ENCODE measurements at regions not wholly inside any gene's neighbourhood (a gene's known extent, or its start where the extent isn't known, plus 50 kb on each side); places are given as distances from the start of the nearest gene placed in this dataset.

- no TSS peak for BruUV-seq (replicated peaks)
- Histone ChIP-seq H3K36me3 (ENCODE audit: insufficient read depth, low read length) (no peaks in the 10 kb centered on the region), H3K27ac (ENCODE audit: low read depth, low read length, poor library complexity, severe bottlenecking) (no peak overlapping the region), H3K4me2 (ENCODE audit: low read length) (no peak overlapping the region), H3K9me3 (ENCODE audit: low read length) (no peaks in the 10 kb centered on the region), H3K79me2 (ENCODE audit: insufficient read depth, low read depth, low read length) (no peaks in the 10 kb centered on the region), H3K4me1 (ENCODE audit: insufficient read depth, low read length, poor library complexity, severe bottlenecking) (no peaks in the 10 kb centered on the region), H2AFZ (ENCODE audit: low read length) (no peak overlapping the region), H3K4me3 (ENCODE audit: low read depth, low read length, poor library complexity, severe bottlenecking) (no peak overlapping the region), H4K20me1 (ENCODE audit: insufficient read depth, low read length) (no peaks in the 10 kb centered on the region), H3K9me2 (ENCODE audit: insufficient read depth, low read length) (no peaks in the 10 kb centered on the region)
- no peak for TF ChIP-seq EZH2phosphoT487 (IDR thresholded peaks at IDR 0.05; ENCODE audit: borderline replicate concordance, low read depth, low read length)
- TF ChIP-seq, protein P1, sequence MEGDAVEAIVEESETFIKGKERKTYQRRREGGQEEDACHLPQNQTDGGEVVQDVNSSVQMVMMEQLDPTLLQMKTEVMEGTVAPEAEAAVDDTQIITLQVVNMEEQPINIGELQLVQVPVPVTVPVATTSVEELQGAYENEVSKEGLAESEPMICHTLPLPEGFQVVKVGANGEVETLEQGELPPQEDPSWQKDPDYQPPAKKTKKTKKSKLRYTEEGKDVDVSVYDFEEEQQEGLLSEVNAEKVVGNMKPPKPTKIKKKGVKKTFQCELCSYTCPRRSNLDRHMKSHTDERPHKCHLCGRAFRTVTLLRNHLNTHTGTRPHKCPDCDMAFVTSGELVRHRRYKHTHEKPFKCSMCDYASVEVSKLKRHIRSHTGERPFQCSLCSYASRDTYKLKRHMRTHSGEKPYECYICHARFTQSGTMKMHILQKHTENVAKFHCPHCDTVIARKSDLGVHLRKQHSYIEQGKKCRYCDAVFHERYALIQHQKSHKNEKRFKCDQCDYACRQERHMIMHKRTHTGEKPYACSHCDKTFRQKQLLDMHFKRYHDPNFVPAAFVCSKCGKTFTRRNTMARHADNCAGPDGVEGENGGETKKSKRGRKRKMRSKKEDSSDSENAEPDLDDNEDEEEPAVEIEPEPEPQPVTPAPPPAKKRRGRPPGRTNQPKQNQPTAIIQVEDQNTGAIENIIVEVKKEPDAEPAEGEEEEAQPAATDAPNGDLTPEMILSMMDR (conservative IDR thresholded peaks at IDR 0.05; ENCODE audit: low read length), result no peak
- CTCF ChIA-PET (ENCODE audit: unreplicated experiment), result no interaction called here
- DNase-seq (ENCODE audit: low spot score), result no peak
- POLR2A ChIA-PET, result no interaction called here
- intact Hi-C loops (cut with micrococcal nuclease; ENCODE audit: unreplicated experiment), result no loop called here
Measured at GRCh38 chr1:219039017-219039681, 134.5 kb upstream of the LYPLAL1 start.

- no peak overlapping the region for H3K4me2 ChIP-seq (ENCODE audit: low read length)
- no peaks in the 10 kb centered on the region for H4K20me1 ChIP-seq (ENCODE audit: insufficient read depth, low read length)
- no peak for DNase-seq (ENCODE audit: low spot score)
- POLR2A ChIA-PET, result no interaction called here
- CTCF ChIA-PET (ENCODE audit: unreplicated experiment), result no interaction called here
- no peak overlapping the region for H3K4me3 ChIP-seq (ENCODE audit: low read depth, low read length, poor library complexity, severe bottlenecking)
- TF ChIP-seq EZH2phosphoT487 (IDR thresholded peaks at IDR 0.05; ENCODE audit: borderline replicate concordance, low read depth, low read length), result no peak
- TF ChIP-seq, protein P1 (conservative IDR thresholded peaks at IDR 0.05; ENCODE audit: low read length), result no peak
- H3K27ac ChIP-seq (ENCODE audit: low read depth, low read length, poor library complexity, severe bottlenecking), result no peak overlapping the region
- no peaks in the 10 kb centered on the region for H3K4me1 ChIP-seq (ENCODE audit: insufficient read depth, low read length, poor library complexity, severe bottlenecking)
- H3K79me2 ChIP-seq (ENCODE audit: insufficient read depth, low read depth, low read length), result no peaks in the 10 kb centered on the region
- no peaks in the 10 kb centered on the region for H3K9me2 ChIP-seq (ENCODE audit: insufficient read depth, low read length)
- intact Hi-C loops (cut with micrococcal nuclease; ENCODE audit: unreplicated experiment), result no loop called here
- no TSS peak for BruUV-seq (replicated peaks)
- no peaks in the 10 kb centered on the region for H3K36me3 ChIP-seq (ENCODE audit: insufficient read depth, low read length)
- no peaks in the 10 kb centered on the region for H3K9me3 ChIP-seq (ENCODE audit: low read length)
- H2AFZ ChIP-seq (ENCODE audit: low read length), result no peak overlapping the region
Measured at GRCh38 chr1:219039682-219040154, 134.0 kb upstream of the LYPLAL1 start.

- CTCF ChIA-PET (ENCODE audit: unreplicated experiment), result no interaction called here
- no TSS peak for BruUV-seq (replicated peaks)
- H3K9me3 ChIP-seq (ENCODE audit: low read length), result no peaks in the 10 kb centered on the region
- no peaks in the 10 kb centered on the region for H4K20me1 ChIP-seq (ENCODE audit: insufficient read depth, low read length)
- no peaks in the 10 kb centered on the region for H3K79me2 ChIP-seq (ENCODE audit: insufficient read depth, low read depth, low read length)
- H3K4me1 ChIP-seq (ENCODE audit: insufficient read depth, low read length, poor library complexity, severe bottlenecking), result no peaks in the 10 kb centered on the region
- TF ChIP-seq EZH2phosphoT487 (IDR thresholded peaks at IDR 0.05; ENCODE audit: borderline replicate concordance, low read depth, low read length), result no peak
- TF ChIP-seq, protein P1 (conservative IDR thresholded peaks at IDR 0.05; ENCODE audit: low read length), result no peak
- DNase-seq (ENCODE audit: low spot score), result no peak
- H3K9me2 ChIP-seq (ENCODE audit: insufficient read depth, low read length), result no peaks in the 10 kb centered on the region
- POLR2A ChIA-PET, result no interaction called here
- no peak overlapping the region for H3K27ac ChIP-seq (ENCODE audit: low read depth, low read length, poor library complexity, severe bottlenecking)
- no peak overlapping the region for H3K4me3 ChIP-seq (ENCODE audit: low read depth, low read length, poor library complexity, severe bottlenecking)
- H3K36me3 ChIP-seq (ENCODE audit: insufficient read depth, low read length), result no peaks in the 10 kb centered on the region
- H3K4me2 ChIP-seq (ENCODE audit: low read length), result no peak overlapping the region
- intact Hi-C loops (cut with micrococcal nuclease; ENCODE audit: unreplicated experiment), result no loop called here
- no peak overlapping the region for H2AFZ ChIP-seq (ENCODE audit: low read length)
Measured at GRCh38 chr1:219040291-219040690, 133.4 kb upstream of the LYPLAL1 start.

Data from OCI-LY7 (cell line).